ENCODE measurements at regions not wholly inside any gene's neighbourhood (a gene's known extent, or its start where the extent isn't known, plus 50 kb on each side); places are given as distances from the start of the nearest gene placed in this dataset.
"Not testable (repeated sequence)": the region's sequence is repeated elsewhere in the genome, so short reads cannot be mapped to it uniquely, and the experiment has no call there.

- TF ChIP-seq, protein P1, sequence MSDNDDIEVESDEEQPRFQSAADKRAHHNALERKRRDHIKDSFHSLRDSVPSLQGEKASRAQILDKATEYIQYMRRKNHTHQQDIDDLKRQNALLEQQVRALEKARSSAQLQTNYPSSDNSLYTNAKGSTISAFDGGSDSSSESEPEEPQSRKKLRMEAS (IDR thresholded peaks at IDR 0.05): not testable (repeated sequence)
- not testable (repeated sequence) for TF ChIP-seq REST (IDR thresholded peaks at IDR 0.05); CTCF (IDR thresholded peaks at IDR 0.05); ESRRA (IDR thresholded peaks at IDR 0.05; ENCODE audit: borderline replicate concordance, low read length); POLR2A (IDR thresholded peaks at IDR 0.05; ENCODE audit: low read length)
These were observed 305.2 kb downstream of the CCDC74A start for GRCh38 chr2:131832917-131833316.

Measured in A549 (cell line).